22Rv1 (cell line): ENCODE measurements at regions not wholly inside any gene's neighbourhood (a gene's known extent, or its start where the extent isn't known, plus 50 kb on each side); places are given as distances from the start of the nearest gene placed in this dataset.

Source experiments
- H3K27ac ChIP-seq: fragments of 450-650 bp; 2 replicates; pipeline ENCODE4 v1.5.1; 2017
- CTCF ChIP-seq: fragments of 450-650 bp; IDR thresholded peaks from 2 replicates; pipeline ENCODE4 v1.5.1; 2017; ENCODE audit warnings: mild to moderate bottlenecking
- ZFX ChIP-seq: fragments of 450-650 bp; IDR thresholded peaks from 2 replicates; pipeline ENCODE4 v1.6.1; 2017; ENCODE audit warnings: antibody characterized with exemption, borderline replicate concordance

- no peak overlapping the region for H3K27ac ChIP-seq
- TF ChIP-seq ZFX (no peak), CTCF (no peak)
Observed at GRCh38 chrX:81857192-81857591, 655.3 kb downstream of the SH3BGRL start.

DNA sequence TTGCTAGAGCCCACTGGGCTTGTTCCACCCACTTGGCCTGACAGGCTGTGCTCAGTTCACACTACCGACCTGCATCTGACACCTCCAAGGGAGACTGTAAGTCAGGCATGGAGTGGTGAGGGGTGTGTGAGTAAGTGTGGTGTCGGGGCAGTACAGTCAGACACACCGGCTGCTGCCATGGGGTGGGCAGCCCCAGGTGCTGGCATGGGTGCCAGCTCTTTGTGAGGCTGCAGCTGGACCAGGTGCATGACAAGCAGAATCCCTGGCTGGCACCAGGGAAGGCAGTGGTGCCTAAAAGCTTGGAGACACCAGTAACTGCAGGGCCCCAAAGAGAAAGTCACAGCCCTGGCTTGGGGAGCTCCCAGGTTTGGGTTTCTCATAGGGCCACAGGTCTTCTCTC, 665.0 kb downstream of the SH3BGRL start:
- no peak for TF ChIP-seq CTCF
- no peak overlapping the region for H3K27ac ChIP-seq

DNA sequence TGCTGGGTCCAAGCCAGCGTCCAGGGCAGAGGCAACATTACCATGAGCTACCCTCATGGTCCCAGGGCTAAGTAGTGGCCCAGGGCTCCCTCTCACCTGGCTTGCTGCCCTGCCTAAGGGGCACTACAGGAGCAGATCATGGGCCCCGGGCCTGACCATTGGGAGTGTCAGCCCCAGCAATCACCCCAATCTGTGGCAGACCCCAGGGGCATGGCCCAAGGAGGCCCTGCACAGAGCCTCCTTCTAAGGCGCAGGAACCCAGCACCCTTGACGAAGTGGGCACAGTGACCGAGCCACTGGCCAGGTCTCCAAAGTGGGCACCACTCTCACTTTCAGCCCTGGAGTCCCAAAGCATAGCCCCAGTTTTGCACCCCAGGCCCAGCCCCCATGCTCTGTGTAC, 667.1 kb downstream of the SH3BGRL start:
- H3K27ac ChIP-seq: no peak overlapping the region
- no peak for TF ChIP-seq CTCF
- TF ChIP-seq ZFX: no peak

- no peak overlapping the region for H3K27ac ChIP-seq
- TF ChIP-seq ZFX (no peak), CTCF (no peak)
Observed at GRCh38 chrX:81874807-81875206, 672.9 kb downstream of the SH3BGRL start.

DNA sequence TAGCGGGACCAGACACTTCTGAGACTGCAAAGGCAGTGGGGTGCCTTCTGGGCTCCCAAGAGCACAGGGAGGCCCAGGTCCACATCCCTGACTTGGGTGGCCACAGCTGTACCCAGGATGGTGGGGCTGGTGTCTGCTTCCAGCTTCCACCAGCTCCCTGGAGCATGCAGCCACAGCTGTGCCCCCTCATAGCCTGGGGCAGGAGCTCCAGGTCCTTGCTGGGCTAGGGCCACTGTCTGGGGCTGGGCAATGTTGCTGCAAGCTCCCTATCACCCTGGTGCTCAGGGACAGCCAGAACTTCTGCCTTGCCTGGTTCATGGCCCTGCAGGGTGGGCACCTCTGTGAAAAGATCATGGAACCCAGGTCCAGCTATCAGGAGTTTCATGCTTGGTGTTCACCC, 673.9 kb downstream of the SH3BGRL start:
- TF ChIP-seq ZFX: no peak
- TF ChIP-seq CTCF: no peak
- H3K27ac ChIP-seq: no peak overlapping the region

- no peak overlapping the region for H3K27ac ChIP-seq
- TF ChIP-seq CTCF (no peak), ZFX (no peak)
Observed at GRCh38 chrX:81876437-81876836, 674.5 kb downstream of the SH3BGRL start.

GRCh38 chrX:81890521-81890920, 688.6 kb downstream of the SH3BGRL start:
- no peak overlapping the region for H3K27ac ChIP-seq
- TF ChIP-seq CTCF (no peak), ZFX (no peak)
